PC-3 (cell line): ENCODE measurements at regions not wholly inside any gene's neighbourhood (a gene's known extent, or its start where the extent isn't known, plus 50 kb on each side); places are given as distances from the start of the nearest gene placed in this dataset.
A peak's percentile ranks its signal among the peaks of the same experiment; 100 is the strongest.

Experiments used
- ATAC-seq: fragments of 200-7000 bp; cut with Tn5 transposase; 2 replicates; pipeline ENCODE4 v1.9.1; 2020; ENCODE audit warnings: mild to moderate bottlenecking, moderate library complexity
- BruUV-seq: library from RNA; stranded (reverse); fragments of 400-500 nt; replicated peaks from 2 replicates; lab custom pipeline; 2021; lab: Mats Ljungman, UMichigan
- CTCF ChIA-PET: fragments of 300-600 bp; sonication (Branson Sonifier 250); formaldehyde crosslinking; loops from one replicate; lab custom pipeline; 2022; ENCODE audit warnings: antibody characterized with exemption; lab: Charles Lee
- POLR2A ChIA-PET: fragments of 300-600 bp; sonication (Branson Sonifier 250); formaldehyde crosslinking; loops from one replicate; lab custom pipeline; 2022; ENCODE audit warnings: antibody characterized with exemption; ENCODE audit not compliant: unreplicated experiment; lab: Charles Lee
- DNase-seq: peaks from one replicate; pipeline ENCODE4 v3.0.0-alpha.2; 2015
- H2AFZ ChIP-seq: fragments of 300-600 bp; sonication (generic); 2 replicates; pipeline ENCODE4 v1.6.0; 2016; ENCODE audit warnings: antibody characterized with exemption, low read length
- H3F3A ChIP-seq: fragments of 300-600 bp; sonication (generic); one replicate; pipeline ENCODE4 v1.6.0; 2017; ENCODE audit warnings: antibody characterized with exemption, low read length, control low read depth, mild to moderate bottlenecking; ENCODE audit not compliant: unreplicated experiment
- H3K27ac ChIP-seq: fragments of 300-600 bp; sonication (generic); 2 replicates; pipeline ENCODE4 v1.5.1; 2016; ENCODE audit warnings: mild to moderate bottlenecking, low read length
- H3K27me3 ChIP-seq: fragments of 300-600 bp; sonication (generic); 2 replicates; pipeline ENCODE4 v1.6.1; 2016; ENCODE audit warnings: low read length, mixed read lengths
- H3K36me3 ChIP-seq: fragments of 300-600 bp; sonication (generic); 2 replicates; pipeline ENCODE4 v1.6.1; 2016; ENCODE audit warnings: low read depth, mixed run types, low read length, mixed read lengths
- H3K4me1 ChIP-seq: fragments of 300-600 bp; sonication (generic); 2 replicates; pipeline ENCODE4 v1.5.1; 2016; ENCODE audit warnings: low read length; ENCODE audit not compliant: insufficient read depth
- H3K4me2 ChIP-seq: fragments of 300-600 bp; sonication (generic); 2 replicates; pipeline ENCODE4 v1.6.0; 2016; ENCODE audit warnings: low read length
- H3K4me3 ChIP-seq: fragments of 300-600 bp; sonication (generic); 2 replicates; pipeline ENCODE4 v1.5.1; 2016; ENCODE audit warnings: mild to moderate bottlenecking, low read length, mixed read lengths
- H3K79me2 ChIP-seq: fragments of 300-600 bp; sonication (generic); 2 replicates; pipeline ENCODE4 v1.6.1; 2017; ENCODE audit warnings: low read length, mixed read lengths
- H3K9ac ChIP-seq: fragments of 300-600 bp; sonication (generic); 2 replicates; pipeline ENCODE4 v1.6.0; 2016; ENCODE audit warnings: mild to moderate bottlenecking, low read length
- H3K9me2 ChIP-seq: fragments of 300-600 bp; sonication (generic); replicated peaks from 2 replicates; pipeline ENCODE4 v1.6.1; 2016; ENCODE audit warnings: mixed run types, low read length, mixed read lengths
- H3K9me3 ChIP-seq: fragments of 300-600 bp; sonication (generic); 2 replicates; pipeline ENCODE4 v1.6.1; 2016; ENCODE audit warnings: low read length, mixed read lengths
- H4K20me1 ChIP-seq: fragments of 300-600 bp; sonication (generic); 2 replicates; pipeline ENCODE4 v1.6.1; 2016; ENCODE audit warnings: low read length, mixed read lengths
- EZH2 ChIP-seq: fragments of 300-600 bp; sonication (generic); IDR thresholded peaks from one replicate; pipeline ENCODE4 v1.6.1; 2017; ENCODE audit warnings: antibody characterized with exemption, mild to moderate bottlenecking, low read length; ENCODE audit not compliant: unreplicated experiment
- EZH2phosphoT487 ChIP-seq: fragments of 300-600 bp; sonication (generic); IDR thresholded peaks from 2 replicates; pipeline ENCODE4 v1.6.1; 2018; ENCODE audit warnings: mild to moderate bottlenecking, antibody characterized with exemption, low read length, borderline replicate concordance
- intact Hi-C: fragments of 100-400 bp; cut with micrococcal nuclease; formaldehyde crosslinking; loops from 2 replicates; pipeline ENCODE4 v1.9.0; 2023
- TF ChIP-seq, protein P1 (sequence below): fragments of 300-600 bp; sonication (generic); conservative IDR thresholded peaks from 2 replicates; pipeline ENCODE4 v1.5.1; 2017; ENCODE audit warnings: antibody characterized with exemption, low read depth, mild to moderate bottlenecking, low read length

DNA sequence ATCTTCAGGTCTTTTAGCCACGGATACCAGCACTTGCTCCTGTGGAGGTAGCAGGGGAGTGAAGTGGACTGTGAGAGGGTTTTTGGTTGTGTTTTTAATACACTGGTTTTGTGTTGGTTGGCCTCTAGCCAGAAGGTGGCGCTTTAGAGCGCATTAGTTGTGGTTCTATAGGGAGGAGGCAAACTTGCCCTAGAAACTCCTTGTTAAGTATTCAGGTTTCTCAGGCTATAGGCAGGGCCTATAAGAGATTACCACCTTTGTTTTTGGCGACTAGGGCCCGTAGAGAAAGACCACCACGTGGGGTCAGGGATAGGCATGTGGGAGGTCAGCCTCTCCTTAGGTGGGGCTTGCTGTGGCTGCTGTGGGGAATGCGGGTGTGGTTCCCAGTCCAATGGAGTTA lies 221.6 kb upstream of the SPANXN4 start:
- CTCF ChIA-PET, result no interaction called here
- POLR2A ChIA-PET, result no interaction called here
- no TSS peak for BruUV-seq
- H3K27me3 ChIP-seq, result no peaks in the 10 kb centered on the region
- ATAC-seq (no peak), DNase-seq (peak; percentile 6)
- no peaks in the 10 kb centered on the region for H3K36me3 ChIP-seq
- H4K20me1 ChIP-seq, result no peaks in the 10 kb centered on the region
- H3K9ac ChIP-seq, result no peak overlapping the region
- no peak overlapping the region for H3K27ac ChIP-seq
- H3F3A ChIP-seq, result no peaks in the 10 kb centered on the region
- H3K9me2 ChIP-seq, result no peaks in the 10 kb centered on the region
- no peaks in the 10 kb centered on the region for H3K9me3 ChIP-seq
- no peak overlapping the region for H2AFZ ChIP-seq
- no peak overlapping the region for H3K4me3 ChIP-seq
- intact Hi-C loops, result no loop called here
- no peak for TF ChIP-seq EZH2phosphoT487
- TF ChIP-seq, protein P1, sequence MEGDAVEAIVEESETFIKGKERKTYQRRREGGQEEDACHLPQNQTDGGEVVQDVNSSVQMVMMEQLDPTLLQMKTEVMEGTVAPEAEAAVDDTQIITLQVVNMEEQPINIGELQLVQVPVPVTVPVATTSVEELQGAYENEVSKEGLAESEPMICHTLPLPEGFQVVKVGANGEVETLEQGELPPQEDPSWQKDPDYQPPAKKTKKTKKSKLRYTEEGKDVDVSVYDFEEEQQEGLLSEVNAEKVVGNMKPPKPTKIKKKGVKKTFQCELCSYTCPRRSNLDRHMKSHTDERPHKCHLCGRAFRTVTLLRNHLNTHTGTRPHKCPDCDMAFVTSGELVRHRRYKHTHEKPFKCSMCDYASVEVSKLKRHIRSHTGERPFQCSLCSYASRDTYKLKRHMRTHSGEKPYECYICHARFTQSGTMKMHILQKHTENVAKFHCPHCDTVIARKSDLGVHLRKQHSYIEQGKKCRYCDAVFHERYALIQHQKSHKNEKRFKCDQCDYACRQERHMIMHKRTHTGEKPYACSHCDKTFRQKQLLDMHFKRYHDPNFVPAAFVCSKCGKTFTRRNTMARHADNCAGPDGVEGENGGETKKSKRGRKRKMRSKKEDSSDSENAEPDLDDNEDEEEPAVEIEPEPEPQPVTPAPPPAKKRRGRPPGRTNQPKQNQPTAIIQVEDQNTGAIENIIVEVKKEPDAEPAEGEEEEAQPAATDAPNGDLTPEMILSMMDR, result peak; percentile 37; the same call in 1 of the 2 replicates
- TF ChIP-seq EZH2, result no peak
- no peaks in the 10 kb centered on the region for H3K4me1 ChIP-seq
- H3K79me2 ChIP-seq, result no peaks in the 10 kb centered on the region
- H3K4me2 ChIP-seq, result no peak overlapping the region

DNA sequence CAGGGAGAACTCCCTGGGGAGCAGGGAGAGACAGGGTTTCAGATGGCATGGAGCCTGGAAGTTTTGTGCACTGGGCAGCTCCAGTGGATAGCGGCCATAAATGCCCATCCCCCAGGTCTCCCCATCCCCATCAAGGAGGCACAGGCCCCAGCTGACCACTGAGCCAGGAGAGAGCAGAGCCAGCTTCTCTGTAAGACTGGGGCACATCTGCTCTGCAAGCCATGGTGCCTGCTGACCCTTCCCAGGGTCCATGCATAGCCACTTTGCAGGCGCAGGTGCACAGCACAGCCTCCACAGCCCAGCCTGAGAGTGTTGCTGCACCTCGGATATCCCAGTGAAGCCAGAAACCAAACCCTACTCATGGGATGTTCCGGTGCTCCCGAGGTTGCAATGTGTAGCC lies 206.3 kb upstream of the SPANXN4 start:
- Histone ChIP-seq H3K4me1 (no peaks in the 10 kb centered on the region), H3K9ac (no peak overlapping the region), H3K4me3 (no peak overlapping the region), H4K20me1 (no peaks in the 10 kb centered on the region), H3K27ac (no peak overlapping the region), H2AFZ (no peak overlapping the region), H3K27me3 (no peaks in the 10 kb centered on the region), H3F3A (no peaks in the 10 kb centered on the region), H3K9me3 (no peaks in the 10 kb centered on the region), H3K79me2 (no peaks in the 10 kb centered on the region), H3K4me2 (no peak overlapping the region), H3K9me2 (no peaks in the 10 kb centered on the region), H3K36me3 (no peaks in the 10 kb centered on the region)
- DNase-seq, result no peak
- no peak for ATAC-seq
- ChIA-PET POLR2A (no interaction called here), CTCF (no interaction called here)
- intact Hi-C loops, result no loop called here
- TF ChIP-seq EZH2phosphoT487 (no peak), EZH2 (no peak)
- TF ChIP-seq, protein P1, result no peak
- BruUV-seq, result no TSS peak

DNA sequence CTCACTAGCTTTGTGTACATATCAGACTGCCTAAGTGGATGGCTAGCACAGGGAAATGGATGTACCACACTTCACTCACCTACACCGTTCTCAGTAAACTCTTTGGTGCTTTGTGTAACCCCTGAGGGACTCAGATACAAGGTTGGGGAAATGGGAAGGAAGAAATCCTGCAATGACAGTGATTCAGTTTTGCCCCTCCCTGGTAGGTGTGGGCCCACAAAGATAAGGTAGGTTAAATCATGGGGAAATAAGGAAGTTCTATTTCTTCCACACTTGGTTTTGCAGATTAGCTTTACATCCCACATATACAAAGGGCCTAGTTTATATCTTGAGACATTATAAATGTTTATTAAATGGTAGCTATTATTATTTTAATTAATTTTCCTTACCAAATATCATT lies 197.6 kb upstream of the SPANXN4 start:
- BruUV-seq, result no TSS peak
- Histone ChIP-seq H3K9me3 (no peaks in the 10 kb centered on the region), H3K9me2 (no peaks in the 10 kb centered on the region), H3K79me2 (no peaks in the 10 kb centered on the region), H3K36me3 (no peaks in the 10 kb centered on the region), H3K4me1 (no peaks in the 10 kb centered on the region), H4K20me1 (no peaks in the 10 kb centered on the region), H3K9ac (no peak overlapping the region), H3K27me3 (no peaks in the 10 kb centered on the region), H3K4me3 (no peak overlapping the region), H3F3A (no peaks in the 10 kb centered on the region), H2AFZ (no peak overlapping the region), H3K27ac (no peak overlapping the region), H3K4me2 (no peak overlapping the region)
- DNase-seq (no peak), ATAC-seq (no peak)
- ChIA-PET POLR2A (no interaction called here), CTCF (no interaction called here)
- TF ChIP-seq EZH2 (no peak), EZH2phosphoT487 (no peak)
- TF ChIP-seq, protein P1, result no peak
- intact Hi-C loops, result no loop called here
